Superior temporal gyrus (tissue), 1 donor: ENCODE measurements at regions not wholly inside any gene's neighbourhood (a gene's known extent, or its start where the extent isn't known, plus 50 kb on each side); places are given as distances from the start of the nearest gene placed in this dataset.

ENCODE experiments used
- DNase-seq: peaks from one replicate; pipeline ENCODE4 v3.0.0-alpha.2; 2016; ENCODE audit errors: extremely low spot score

DNA sequence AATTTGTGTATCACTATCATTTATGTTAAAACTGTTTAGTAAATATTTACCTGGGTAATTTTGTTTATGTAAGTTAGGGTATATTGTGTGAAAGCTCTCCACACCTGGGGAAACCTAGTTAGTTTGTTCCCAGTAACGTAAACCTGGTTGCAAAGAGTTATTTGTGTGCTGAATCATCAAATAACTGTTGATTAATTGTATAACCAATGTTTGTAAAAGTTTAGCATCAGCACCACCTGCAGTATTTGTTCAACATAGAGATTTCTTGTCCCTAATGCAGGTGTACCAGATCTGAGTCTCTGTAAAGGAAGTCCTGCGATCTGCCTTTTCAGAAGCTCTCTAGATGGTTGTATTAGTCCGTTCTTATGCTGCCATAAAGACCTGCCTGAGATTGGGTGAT lies 440.4 kb downstream of the COL12A1 start:
- no peak for DNase-seq

DNA sequence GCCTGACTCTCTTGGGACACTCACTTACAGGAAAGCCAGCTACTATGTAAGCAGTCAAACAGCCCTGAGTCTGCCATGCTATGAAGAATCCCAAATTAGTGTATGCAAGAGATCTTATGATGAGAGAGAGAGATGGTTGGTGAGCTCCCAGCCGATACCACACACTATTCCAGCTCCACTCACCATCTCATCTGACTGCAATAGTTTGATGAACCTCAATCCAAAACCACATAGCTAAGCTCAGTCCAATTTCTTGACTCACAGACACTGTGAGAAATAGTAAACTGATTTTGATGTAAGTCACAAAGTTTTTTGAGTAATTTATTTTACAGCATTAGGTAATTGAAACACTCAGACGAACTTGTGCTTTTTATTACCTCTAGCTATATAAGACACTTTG lies 441.4 kb downstream of the COL12A1 start:
- DNase-seq, result no peak

DNA sequence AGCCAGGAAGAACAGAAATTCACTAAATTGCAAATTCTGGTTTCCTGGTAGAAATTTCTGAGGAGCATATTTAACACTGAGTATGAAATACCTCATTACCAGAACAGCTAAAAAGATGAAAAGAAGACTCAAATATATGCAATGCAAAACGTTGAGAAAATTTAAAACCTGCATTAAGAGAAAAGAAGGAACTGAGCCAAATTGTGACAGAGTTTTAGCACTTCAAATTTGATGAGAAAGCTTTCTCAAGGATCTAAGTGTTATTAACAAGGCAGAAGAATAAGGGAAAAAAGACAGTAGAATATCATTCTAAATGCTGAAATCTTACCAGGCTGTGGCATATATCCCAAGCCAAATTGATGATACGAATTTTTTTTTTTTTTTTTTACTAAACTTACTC lies 443.0 kb downstream of the COL12A1 start:
- peak; percentile 43 for DNase-seq

DNA sequence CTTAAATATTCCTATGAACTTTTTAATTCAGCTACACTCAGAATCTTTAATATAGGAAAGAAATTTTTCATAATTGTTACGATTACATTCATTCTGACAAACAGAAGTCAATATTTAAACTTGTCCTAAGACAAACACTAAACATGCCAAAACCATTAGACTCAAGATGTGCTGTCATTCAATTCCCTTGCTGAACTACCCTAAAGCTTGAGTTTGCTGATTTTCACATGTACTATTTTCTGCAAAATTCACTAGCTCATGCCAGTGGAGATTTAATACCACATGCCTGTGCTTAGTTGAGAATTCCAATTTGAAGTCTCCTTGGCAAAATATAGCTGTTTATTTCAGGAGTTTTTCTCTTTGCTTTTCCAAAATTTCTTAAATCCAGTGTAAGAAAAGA lies 448.0 kb downstream of the COL12A1 start:
- DNase-seq, result no peak

DNA sequence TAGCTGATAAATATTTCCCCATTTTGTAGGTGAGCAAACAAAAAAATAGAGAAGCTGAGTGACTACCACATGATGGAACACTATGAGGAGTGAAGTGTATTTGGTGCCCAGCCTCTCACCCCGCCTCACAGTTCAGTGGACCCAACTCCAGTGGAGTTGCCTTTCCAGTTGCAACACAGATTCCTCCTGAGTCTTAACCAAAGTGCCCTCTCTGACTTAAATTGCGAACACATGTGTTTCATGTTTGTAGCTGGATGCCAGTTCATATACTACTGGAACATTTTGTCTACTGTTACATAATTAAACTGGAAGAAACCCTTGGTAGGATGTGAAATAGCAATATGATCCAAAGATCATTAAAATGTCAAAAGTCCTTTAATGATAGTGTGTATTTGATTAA lies 448.9 kb downstream of the COL12A1 start:
- DNase-seq, result no peak

DNA sequence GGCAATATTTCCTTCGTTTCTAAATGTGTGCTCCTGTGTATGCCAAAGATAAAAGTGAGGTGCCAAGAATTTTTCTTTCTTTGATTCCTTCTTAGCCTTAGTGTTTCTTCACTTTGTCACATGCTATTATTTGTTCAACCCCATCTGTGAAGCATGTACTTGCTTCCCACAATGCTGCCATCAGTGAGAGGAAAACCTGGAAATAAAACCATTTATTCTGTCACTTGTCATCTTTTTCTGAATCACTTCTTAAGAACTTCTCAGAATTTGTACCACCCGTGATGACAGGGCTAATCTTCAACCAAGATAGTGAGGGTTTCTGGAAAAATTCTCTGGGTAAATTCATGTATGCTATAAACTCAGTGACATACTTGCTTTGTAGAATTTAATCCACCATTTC lies 450.1 kb downstream of the COL12A1 start:
- DNase-seq, result peak; percentile 41

DNA sequence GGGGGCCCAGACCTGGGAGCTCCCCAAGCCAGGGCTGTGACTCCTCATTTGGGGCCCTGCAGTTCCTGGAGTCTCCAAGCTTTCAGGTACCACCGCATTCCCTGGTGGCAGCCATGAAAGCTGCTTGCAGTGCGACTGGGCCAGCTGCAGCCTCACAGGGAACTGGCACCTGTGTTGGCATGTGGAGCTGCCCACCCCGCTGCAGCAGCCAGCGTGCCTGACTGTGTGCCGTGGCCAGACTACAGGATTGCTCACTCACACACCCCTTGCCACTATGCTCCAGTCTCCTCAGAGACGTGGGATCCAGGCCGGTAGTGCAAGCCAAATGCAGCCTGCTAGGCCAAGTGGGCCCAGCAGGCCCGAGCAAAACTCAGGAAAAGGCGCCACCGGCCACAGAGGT lies 450.7 kb downstream of the COL12A1 start:
- no peak for DNase-seq

DNA sequence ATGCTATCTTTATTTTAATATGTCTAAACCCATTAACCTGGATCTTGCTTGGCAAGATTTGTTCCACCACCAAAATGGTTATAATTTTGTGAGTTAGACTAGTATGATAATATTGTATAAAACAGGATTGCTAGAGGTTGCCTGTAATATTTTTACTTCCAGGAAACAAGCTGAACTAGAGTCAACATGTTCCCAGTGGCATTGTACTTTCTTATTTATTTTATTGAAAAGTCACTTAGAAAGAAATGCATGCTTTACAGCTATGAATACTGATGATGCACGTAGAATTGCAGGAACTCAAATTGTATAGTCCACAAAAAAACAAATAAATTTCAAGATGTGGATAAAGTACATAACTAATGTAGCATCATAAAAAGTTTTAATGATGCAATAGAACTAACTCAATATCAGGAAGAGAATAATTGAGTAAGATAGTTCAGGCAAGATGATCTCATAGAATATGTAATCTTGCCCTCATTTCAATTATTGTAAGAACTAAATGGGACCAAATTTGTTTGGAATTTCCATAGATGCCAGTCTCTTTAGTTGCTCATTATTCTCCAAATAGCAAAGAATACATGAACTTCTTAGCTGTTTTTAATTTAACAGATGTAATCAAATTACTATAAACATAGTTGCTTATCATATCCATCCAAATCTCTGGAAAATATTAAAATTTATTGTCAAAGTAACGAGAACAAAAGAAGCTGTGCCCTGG lies 451.8 kb downstream of the COL12A1 start:
- DNase-seq, result no peak

DNA sequence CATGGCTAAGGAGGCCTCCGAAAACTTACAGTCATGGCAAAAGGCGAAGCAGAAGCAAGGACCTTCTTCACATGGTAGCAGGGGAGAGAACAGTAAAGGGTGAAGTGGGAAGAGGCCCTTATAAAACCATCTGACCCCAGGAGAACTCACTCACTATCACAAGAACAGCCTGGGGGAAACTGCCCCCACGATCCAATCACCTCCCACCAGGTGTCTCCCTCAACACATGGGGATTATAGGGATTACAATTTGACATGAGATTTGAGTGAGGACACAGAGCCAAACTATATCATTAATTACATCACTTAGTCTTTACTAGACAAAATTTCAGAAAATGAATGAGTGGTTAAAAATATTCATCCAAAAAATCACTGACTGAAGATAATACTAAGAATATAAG lies 453.6 kb downstream of the COL12A1 start:
- DNase-seq, result no peak

DNA sequence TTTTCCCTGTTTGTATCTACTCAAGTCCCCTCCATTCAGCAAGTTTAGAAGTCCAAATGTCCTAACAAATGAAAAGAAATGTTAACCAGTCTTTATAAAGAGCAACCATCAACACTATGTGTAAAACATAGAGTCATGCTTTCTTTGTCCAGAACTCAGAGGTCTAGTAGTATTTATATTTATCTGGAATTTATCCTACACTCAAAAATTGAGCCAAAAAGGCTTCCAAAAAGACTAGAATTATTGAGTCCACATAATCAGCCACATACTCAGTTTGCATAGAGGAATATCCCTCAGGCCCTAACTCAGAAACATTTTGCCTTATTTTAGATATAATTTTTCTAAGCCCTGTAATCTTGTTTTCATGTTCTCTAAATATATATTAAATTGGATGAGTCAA lies 455.0 kb downstream of the COL12A1 start:
- DNase-seq, result no peak

DNA sequence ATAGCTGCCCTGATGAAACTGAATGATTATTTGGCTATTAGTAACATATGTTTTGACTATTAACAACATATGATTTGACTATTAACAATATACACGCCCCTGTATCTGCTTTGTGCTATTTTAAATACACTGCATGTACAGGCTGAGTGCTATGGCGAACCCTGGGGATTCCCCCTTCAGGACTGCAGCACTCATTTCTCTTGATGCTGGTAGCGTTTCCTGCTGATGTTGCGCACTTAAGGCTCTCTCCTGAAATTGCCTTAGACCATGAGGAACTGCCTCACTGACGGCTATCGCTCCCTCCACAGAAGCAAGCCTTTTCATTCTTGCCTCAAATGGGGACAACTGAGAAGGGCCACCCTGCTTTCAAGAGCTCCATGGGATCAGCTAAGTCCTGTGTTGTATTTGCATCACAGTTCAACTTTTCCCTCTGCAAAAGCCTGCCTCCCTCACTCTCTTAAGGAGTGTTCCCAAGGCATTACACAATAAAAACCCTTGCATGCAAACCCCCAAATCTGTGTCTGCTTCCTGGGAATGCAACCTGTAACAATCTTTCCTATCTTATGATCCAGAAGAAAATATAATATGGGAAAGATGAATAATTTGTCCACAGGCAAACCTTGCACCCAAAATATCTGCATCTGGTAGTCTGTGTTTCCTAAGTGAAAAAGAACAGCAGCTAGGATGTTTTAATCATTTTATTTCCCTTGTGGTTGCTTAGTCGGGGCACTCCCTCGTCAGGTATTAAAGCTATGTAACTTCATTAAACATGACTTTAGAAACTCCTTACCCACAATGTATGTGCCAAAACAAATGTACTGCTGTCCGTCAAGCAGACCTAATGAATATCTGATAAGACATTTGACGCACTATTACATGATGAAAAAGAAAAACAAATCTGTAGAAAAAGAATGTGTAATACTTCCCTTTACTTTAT lies 456.4 kb downstream of the COL12A1 start:
- DNase-seq, result no peak

DNA sequence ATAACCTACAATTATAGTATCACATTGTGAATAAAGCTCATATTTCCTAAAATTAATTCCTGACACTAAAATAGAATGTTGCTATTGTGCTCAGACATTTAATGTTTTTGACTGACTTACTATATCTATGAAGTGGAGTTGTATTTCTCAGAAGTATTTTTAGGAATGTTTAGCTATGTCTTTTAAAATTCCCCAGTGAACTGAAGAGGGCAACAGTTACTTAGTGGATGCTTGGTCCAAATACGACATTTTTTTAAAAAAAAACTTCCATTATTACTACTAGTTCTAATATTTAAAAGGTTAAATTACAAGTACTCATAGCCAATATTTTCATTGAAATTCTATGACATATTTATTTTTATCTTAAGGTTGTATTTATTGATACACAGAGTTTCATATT lies 460.2 kb downstream of the COL12A1 start:
- DNase-seq, result no peak

DNA sequence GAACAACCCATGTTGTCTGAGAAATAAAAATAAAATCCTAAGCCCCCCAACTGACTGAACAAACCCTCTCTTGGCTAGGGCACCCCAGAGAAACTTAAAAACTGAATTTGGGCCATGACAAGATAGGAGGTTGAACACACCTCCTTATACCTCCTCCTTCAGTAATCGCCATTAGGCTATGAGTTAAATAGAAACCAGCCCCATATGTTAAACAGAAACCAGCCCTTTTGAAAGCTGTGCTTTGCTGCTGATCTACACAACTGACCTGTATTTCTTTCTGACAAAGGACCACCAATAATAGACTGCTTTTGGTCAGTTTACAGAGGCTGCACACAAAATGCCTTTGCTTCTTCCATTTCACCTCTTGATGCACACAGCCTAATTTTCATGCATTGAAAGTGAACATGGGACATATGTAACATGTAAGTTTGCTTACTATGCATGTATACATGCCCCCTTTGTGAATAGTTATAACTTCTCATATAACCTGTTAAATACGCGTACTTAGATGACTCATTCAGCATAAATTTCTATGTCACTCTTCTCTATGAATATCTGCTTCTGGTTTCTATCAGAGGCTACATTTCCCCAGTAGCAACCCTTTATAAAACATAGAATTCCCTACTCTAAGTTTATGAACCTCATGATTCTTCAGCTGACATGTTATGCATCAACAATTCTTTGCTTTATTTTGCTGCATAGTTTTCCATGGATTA lies 462.9 kb downstream of the COL12A1 start:
- DNase-seq, result no peak

DNA sequence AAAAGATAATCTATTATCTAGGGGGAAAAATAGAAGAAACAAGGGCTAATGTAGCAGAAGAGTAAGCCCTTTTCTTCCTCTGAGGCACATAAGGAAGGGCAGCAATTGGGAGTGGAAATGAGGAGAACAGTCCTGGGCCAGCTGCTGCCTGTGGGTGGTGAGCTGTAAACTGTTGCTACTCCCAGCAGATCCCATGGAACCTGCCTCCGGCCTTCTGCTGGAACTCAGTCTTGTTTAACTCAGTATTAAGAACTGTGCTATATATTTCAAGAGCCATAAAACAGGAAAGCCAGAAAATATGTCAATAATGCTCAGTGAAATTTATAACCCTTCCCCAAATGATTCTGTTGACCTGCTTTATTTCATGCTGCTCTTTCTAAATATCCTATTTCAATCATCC lies 464.2 kb downstream of the COL12A1 start:
- no peak for DNase-seq

DNA sequence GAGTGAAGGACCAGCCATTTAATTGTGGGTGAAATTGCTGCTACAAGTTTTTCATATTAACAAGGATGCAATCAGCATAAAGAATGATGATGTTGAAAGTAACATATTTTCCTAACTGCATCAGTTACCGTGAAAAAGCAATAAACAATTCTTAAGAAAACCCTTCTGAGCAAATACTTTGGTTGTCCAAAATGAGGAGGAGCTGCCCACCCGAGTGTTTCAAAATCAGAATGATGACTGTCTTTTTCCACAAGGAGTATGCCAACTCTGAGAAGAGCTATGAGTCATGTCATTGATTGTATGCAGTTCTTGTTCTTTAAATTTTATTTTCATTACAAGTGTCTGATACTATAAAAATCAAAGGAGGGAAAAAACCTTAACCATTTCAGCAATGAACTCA lies 470.5 kb downstream of the COL12A1 start:
- no peak for DNase-seq

DNA sequence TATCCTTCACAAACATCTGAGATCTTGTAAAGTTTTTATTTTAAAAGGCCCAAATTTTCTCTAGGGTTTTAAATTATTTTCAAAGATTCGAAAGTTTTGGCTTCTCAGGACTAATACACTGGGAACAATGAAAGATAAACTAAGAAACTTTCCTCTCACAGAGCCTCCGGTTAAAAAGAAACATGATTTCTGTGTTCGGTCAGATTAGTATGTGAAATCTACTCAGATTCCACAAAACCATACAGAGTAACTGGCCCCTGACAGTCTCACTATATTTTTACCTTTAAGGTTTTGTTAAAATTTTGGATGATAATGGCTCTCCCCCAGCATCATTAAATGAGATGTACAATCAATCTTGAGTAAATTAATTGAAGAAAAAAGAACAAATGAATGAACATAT lies 471.0 kb downstream of the COL12A1 start:
- no peak for DNase-seq

DNA sequence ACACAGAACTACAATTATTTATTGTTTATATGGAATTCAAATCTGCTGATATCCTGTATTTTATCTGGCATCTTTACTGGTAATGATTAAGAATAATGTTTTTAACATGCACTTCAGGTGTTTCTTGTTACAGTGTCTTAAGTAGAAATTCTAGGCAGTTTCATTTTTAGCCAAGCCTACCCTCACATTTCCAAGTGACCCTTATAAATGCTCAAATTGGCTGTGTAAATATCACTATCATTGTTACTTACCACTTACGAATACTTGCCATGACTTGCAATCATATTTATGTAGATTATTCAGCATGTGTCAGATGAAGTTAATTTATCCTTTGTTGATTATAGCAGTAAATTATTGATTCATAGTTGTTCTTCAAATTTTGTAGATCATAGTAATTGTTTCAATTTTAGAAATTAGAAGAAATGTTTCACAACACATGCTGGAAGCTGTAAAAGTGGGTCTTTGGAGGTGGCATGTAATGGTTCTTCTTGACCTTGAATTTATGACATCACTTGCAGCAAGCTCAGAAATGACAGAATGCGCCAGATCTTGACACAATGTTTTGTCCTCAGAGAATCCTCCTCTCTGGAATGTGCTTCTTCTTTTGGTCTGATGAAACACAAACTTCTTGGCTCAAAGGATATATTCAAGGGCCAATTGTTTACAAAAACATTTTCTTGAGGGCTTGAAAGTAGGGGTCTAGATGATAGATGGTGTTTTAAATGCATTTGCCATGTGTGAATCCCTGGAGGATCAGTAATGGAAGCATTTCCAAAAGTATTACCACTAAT lies 471.8 kb downstream of the COL12A1 start:
- DNase-seq, result no peak

DNA sequence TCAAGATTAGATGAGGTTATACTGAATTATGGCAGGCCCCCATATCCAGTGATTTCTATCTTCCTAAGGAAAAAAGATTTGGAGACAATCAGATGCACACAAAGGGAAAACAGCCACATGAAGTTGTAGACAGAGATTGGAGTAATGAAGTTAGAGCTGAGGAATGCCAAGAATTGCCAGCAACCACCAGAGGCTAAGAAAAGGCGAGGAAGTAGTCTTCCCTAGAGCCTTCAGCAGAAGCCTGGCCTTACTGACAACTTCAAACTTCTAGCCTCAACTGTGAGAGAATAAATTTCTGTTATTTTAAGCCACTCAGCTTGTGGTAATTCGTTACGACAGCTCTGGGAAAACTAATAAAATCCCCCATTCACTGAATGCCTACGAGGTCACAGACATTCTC lies 473.9 kb downstream of the COL12A1 start:
- no peak for DNase-seq

DNA sequence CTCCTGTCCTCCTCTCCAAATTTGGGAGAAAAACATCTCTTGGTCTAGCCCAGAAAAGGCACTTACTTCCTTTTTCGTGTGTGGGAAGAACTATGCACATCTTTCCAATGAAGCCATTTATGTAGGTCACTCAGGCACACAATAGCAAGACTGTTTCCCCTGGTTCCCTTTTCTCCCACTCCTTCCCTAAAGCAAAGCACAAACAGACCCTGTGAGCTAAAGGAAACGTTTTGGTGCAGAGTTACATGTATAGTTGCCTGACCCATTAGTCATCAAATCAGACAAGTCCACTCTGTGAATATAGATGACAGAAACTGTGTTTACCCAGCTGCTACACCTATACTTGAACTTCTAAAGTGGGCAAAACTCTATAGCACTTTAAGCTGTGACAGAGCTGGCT lies 474.6 kb downstream of the COL12A1 start:
- no peak for DNase-seq

DNA sequence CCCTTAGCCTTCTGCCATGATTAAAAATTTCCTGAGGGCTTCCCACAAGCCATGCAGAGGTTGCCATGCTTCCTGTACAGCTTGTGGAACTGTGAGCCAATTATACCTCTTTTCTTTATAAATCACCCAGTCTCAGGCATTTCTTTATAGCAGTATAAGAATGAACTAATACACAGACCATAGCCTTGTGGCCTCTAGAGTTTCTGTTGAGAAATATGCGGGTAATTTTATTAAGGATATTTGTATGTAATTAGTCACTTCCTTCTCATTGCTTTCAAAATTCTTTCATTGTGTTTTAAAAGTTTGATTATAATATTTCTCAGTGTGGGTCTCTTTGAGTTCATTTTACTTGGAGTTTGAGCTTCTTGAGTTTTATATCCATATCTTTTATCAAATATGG lies 484.9 kb downstream of the COL12A1 start:
- no peak for DNase-seq

DNA sequence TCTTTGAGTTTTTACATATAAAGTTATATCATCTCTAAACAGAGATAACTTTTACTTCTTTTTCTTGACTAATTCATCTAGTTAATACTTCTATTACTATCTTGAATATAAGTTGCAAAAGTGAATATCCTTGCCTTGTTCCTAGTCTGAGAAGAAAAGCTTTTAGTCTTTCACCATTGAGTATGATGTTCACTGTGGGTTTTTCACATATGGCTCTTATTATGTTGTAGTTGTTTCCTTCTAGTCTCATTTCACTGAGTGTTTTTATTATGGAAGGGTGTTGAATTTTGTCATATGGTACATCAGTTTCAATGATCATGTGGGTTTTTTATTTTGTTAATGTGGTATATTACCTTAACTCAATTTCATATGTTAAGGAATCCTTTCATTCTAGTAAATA lies 488.3 kb downstream of the COL12A1 start:
- DNase-seq, result no peak
